ENCODE measurements at regions not wholly inside any gene's neighbourhood (a gene's known extent, or its start where the extent isn't known, plus 50 kb on each side); places are given as distances from the start of the nearest gene placed in this dataset.
"Not testable (repeated sequence)": the region's sequence is repeated elsewhere in the genome, so short reads cannot be mapped to it uniquely, and the experiment has no call there.

DNA sequence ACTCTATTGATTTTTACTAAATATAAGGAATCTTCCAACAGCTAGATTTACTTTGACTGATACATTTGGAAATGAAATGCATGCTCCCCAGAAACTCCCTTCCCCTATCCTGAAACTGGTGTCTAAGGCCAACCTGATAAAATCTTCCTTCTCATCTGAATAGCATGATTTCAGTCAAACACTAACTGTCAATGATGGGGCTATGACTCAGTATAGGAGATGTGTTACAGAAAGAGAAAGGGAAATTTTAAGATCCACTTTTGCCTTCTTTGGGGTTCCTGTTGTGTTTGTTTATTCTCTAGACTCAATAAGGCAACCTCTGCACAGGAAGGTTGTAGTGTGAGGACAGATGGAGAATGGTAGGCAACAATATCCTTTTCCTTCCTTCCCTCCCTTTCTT is 160.7 kb downstream of the MOSPD2 start:
- CTCF ChIA-PET: no interaction called here
- H3K4me3 ChIP-seq (ENCODE audit: low read depth, low read length): no peak overlapping the region
- DNase-seq (ENCODE audit: low read depth, low spot score): no peak
- TF ChIP-seq, protein P1, sequence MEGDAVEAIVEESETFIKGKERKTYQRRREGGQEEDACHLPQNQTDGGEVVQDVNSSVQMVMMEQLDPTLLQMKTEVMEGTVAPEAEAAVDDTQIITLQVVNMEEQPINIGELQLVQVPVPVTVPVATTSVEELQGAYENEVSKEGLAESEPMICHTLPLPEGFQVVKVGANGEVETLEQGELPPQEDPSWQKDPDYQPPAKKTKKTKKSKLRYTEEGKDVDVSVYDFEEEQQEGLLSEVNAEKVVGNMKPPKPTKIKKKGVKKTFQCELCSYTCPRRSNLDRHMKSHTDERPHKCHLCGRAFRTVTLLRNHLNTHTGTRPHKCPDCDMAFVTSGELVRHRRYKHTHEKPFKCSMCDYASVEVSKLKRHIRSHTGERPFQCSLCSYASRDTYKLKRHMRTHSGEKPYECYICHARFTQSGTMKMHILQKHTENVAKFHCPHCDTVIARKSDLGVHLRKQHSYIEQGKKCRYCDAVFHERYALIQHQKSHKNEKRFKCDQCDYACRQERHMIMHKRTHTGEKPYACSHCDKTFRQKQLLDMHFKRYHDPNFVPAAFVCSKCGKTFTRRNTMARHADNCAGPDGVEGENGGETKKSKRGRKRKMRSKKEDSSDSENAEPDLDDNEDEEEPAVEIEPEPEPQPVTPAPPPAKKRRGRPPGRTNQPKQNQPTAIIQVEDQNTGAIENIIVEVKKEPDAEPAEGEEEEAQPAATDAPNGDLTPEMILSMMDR (IDR thresholded peaks at IDR 0.05; ENCODE audit: insufficient read depth, low read length, missing control alignments): no peak
- POLR2A ChIA-PET: no interaction called here

DNA sequence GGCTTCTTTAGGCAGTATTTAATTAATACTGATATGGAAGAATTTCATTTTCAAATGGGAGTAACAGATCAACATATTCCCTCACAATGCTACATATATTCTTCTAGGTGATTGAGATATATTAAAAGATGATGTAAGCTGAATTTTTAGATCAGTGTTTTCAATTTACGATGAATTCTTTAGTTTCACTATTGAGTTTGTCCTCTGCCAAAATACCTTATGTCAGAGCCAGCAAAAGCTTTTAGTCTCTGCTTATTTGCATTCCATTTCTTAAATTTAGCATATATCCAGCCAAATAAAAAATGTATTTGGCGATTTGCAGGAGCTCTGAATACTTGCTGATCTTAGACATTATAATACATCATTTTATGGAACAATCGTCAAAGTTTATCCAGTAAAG is 144.3 kb downstream of the MOSPD2 start:
- POLR2A ChIA-PET: no interaction called here
- TF ChIP-seq, protein P1 (IDR thresholded peaks at IDR 0.05; ENCODE audit: insufficient read depth, low read length, missing control alignments): no peak
- no peak overlapping the region for H3K4me3 ChIP-seq (ENCODE audit: low read depth, low read length)
- DNase-seq (ENCODE audit: low read depth, low spot score): no peak
- CTCF ChIA-PET: no interaction called here

DNA sequence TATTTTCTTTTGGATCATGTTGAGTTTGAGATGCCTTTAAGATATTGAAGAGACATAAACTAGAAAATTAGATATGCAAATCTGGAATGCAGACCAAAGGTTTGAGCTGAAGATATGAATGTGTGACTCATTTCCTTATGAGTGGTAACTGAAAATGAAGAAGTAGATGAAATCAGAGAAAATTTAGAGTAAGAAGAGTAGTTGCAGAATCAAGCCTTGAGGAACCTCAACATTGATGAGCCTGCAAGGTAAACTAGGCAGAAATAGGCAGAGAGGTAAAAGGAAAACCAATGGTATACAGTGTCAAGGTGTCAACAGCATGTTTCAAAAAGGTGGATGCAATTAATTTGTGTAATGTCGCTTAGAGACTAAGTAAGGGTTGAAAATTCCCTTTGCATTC is 142.8 kb downstream of the MOSPD2 start:
- no peak for DNase-seq (ENCODE audit: low read depth, low spot score)
- no peak overlapping the region for H3K4me3 ChIP-seq (ENCODE audit: low read depth, low read length)
- TF ChIP-seq, protein P1 (IDR thresholded peaks at IDR 0.05; ENCODE audit: insufficient read depth, low read length, missing control alignments): no peak
- ChIA-PET CTCF (no interaction called here), POLR2A (no interaction called here)

DNA sequence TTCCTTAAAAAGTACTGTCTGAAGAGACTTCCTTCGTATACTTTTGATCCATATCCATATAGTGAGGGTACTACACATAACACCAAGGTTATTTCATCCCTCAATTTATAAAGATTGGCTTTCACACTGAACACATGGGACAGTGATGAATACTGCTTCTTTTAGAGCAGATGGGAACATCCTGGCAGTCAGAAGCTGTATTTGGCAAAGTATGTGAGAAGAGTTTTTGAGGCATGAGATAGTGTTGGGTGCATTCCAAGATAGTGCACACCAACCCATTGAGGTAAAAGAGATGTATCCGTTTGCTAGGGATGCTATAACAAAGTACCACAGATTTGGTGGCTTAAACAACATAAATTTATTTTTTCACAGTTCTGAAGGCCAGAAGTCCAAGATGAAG is 141.1 kb downstream of the MOSPD2 start:
- TF ChIP-seq, protein P1 (IDR thresholded peaks at IDR 0.05; ENCODE audit: insufficient read depth, low read length, missing control alignments): no peak
- CTCF ChIA-PET: no interaction called here
- DNase-seq (ENCODE audit: low read depth, low spot score): no peak

DNA sequence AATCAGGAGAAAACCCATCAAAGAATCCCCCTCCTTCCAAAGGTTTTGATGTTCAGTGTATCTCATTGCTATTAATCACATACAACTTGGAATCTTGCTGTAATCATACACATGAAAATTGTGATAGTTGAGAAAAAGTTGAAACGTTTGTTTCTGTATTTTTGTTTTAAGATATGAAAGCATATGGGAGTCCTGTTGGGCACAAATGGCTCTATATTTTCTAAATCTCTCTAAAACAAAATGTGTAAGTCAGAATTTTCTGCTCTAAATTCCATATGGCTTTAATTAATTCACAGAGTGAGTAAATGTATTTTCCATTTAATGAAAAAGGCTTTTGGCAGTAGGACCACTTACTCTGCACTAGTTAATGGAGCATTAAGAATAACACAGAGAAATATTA is 140.2 kb downstream of the MOSPD2 start:
- POLR2A ChIA-PET: no interaction called here

More for the DNA sequence above, 141.1 kb downstream of the MOSPD2 start:
- H3K4me3 ChIP-seq (ENCODE audit: low read depth, low read length): no peak overlapping the region
- POLR2A ChIA-PET: no interaction called here

DNA sequence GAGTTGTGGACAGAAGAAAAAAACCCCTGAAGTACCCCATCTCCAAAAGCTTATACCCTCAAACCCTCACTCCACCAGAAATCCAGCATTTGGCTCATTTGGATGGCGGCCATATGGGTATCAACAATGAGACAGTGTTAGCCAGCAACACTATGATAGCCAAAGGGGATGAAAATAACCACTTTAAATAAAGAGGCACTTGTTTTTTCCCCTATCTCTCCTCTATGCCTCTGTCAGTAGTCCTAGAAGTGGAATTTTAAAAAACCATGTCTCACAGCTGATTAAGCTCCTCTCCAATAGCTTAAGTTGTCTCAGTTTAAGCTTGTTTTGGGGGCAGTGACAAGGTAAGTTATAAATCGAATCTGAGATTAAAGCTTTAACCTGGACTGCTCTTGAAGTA is 124.0 kb downstream of the MOSPD2 start:
- CTCF ChIA-PET: no interaction called here
- POLR2A ChIA-PET: no interaction called here
- H3K4me3 ChIP-seq (ENCODE audit: low read depth, low read length): no peak overlapping the region
- TF ChIP-seq, protein P1 (IDR thresholded peaks at IDR 0.05; ENCODE audit: insufficient read depth, low read length, missing control alignments): no peak
- DNase-seq (ENCODE audit: low read depth, low spot score): no peak

More for the DNA sequence above, 140.2 kb downstream of the MOSPD2 start:
- CTCF ChIA-PET: no interaction called here
- H3K4me3 ChIP-seq (ENCODE audit: low read depth, low read length): no peak overlapping the region
- TF ChIP-seq, protein P1 (IDR thresholded peaks at IDR 0.05; ENCODE audit: insufficient read depth, low read length, missing control alignments): no peak
- DNase-seq (ENCODE audit: low read depth, low spot score): no peak

DNA sequence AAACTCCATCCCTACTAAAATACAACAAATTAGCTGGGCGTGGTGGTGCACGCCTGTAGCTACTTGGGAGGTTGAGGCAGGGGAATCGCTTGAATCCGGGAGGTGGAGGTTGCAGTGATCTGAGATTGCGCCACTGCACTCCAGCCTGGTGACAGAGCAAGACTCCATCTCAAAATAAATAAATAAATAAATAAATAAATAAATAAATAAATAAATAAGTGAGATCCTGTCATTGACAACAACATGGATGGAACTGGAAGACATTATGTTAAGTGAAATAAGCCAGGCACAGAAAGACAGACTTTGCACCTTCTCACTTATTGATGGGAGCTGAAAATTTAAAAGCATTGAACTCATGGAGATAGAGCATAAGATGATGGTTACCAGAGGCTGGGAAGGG is 111.2 kb downstream of the MOSPD2 start:
- CTCF ChIA-PET; POLR2A ChIA-PET; H3K4me3 ChIP-seq (ENCODE audit: low read depth, low read length); DNase-seq (ENCODE audit: low read depth, low spot score): not testable (repeated sequence)
